Stomach (tissue), 8 donors: ENCODE measurements at regions not wholly inside any gene's neighbourhood (a gene's known extent, or its start where the extent isn't known, plus 50 kb on each side); places are given as distances from the start of the nearest gene placed in this dataset.

Source experiments
- DNase-seq, 2 donors: peaks; one replicate each; pipeline versions ENCODE4 v3.0.0 to v3.0.0-alpha.2; 2013 to 2019
- H3K27ac ChIP-seq, 5 donors: fragments of 200-600 bp in 4 of 5; sonication (generic) in 4 of 5; one replicate each; pipeline ENCODE4 v1.5.1; 2013 to 2019; ENCODE audit warnings: mild to moderate bottlenecking in 1 of 5, moderate library complexity in 1 of 5
- H3K27me3 ChIP-seq, 3 donors: fragments of 200-600 bp; sonication (generic); one replicate each; pipeline ENCODE4 v1.5.1; 2017 to 2019; ENCODE audit warnings: mixed run types in 1 of 3
- H3K36me3 ChIP-seq, 4 donors: fragments of 200-600 bp; sonication (generic); 1 replicate in 3 of 4; 2 replicates in 1 of 4; pipeline ENCODE4 v1.5.1; 2016 to 2019
- H3K4me1 ChIP-seq, 4 donors: fragments of 200-600 bp; sonication (generic); one replicate each; pipeline ENCODE4 v1.5.1; 2016 to 2019
- H3K4me3 ChIP-seq, 4 donors: fragments of 200-600 bp; sonication (generic) in 3 of 4; one replicate each; pipeline ENCODE4 v1.5.1; 2016 to 2019; ENCODE audit warnings: mild to moderate bottlenecking in 1 of 4
- H3K9me3 ChIP-seq, 4 donors: fragments of 200-600 bp; sonication (generic); one replicate each; pipeline ENCODE4 v1.5.1; 2016 to 2019
- EP300 ChIP-seq: sonication (generic); formaldehyde crosslinking; IDR thresholded peaks from one replicate; pipeline ENCODE4 v1.6.1; 2017; ENCODE audit warnings: antibody characterized with exemption
- POLR2A ChIP-seq, 4 donors: fragments of 450-650 bp; IDR thresholded peaks; one replicate each; pipeline ENCODE4 v1.6.1; 2016; ENCODE audit warnings: antibody characterized with exemption in 4 of 4, control low read depth in 2 of 4, mild to moderate bottlenecking in 1 of 4, moderate library complexity in 1 of 4
- POLR2AphosphoS5 ChIP-seq, 3 donors: sonication (generic); formaldehyde crosslinking; IDR thresholded peaks; one replicate each; pipeline ENCODE4 v1.6.1; 2016; ENCODE audit warnings: antibody characterized with exemption in 3 of 3
- WGBS, 5 donors: extraction: QIAGEN DNeasy Blood & Tissue Kit in 3 of 5; methylation state at CpG; one replicate each; pipeline versions ENCODE4 v1.1.5 to v1.1.7; 2013 to 2018; 5-methylcytosine and 5-hydroxymethylcytosine counted together
- intact Hi-C: fragments of 100-400 bp; cut with DNase I; formaldehyde crosslinking; loops from one replicate; pipeline ENCODE4 v1.15.1; 2023; ENCODE audit warnings: low total_unique reads
- TF ChIP-seq, protein P1 (sequence below), 7 experiments: fragments of 450-650 bp in 4 of 7; fragments of 200-600 bp in 3 of 7; sonication (generic) in 3 of 7; IDR thresholded peaks; one replicate each; pipeline ENCODE4 v1.5.1; 2016 to 2019; ENCODE audit warnings: antibody characterized with exemption in 7 of 7, control low read depth in 2 of 7, mild to moderate bottlenecking in 1 of 7
- donor health status: healthy with polysubstance abuse.
- donor health status: Bipolar disorder and iron deficiency.
- donor health status: healthy.

DNA sequence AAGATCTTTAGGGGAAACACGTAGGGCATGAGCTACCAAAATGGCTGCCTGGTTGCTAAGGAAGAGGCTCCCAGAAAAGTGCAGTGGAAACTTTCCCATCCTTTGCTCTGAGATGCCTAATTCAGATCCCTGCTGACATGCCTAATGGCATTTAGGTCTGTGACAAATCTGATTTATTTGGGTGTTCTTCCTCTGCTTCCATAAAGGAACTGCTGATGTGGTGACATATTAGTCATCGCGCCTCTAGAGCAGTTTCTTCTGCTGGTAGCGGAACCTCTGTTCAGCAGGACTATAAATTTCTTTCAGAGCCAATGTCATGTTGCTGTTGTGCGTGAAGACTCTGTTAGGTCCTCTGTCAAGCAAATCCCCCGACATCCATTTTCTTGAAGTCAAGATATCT, 310.0 kb downstream of the PDHA2 start:
- Histone ChIP-seq H3K4me3 (no peak overlapping the region), H3K9me3 (no peaks in the 10 kb centered on the region), H3K36me3 (no peaks in the 10 kb centered on the region), H3K4me1 (no peaks in the 10 kb centered on the region), H3K27ac (no peak overlapping the region), H3K27me3 (no peaks in the 10 kb centered on the region)
- no peak for DNase-seq
- TF ChIP-seq EP300 (no peak), POLR2AphosphoS5 (IDR thresholded peaks at IDR 0.05) (no peak), POLR2A (IDR thresholded peaks at IDR 0.05) (no peak)
- TF ChIP-seq, protein P1, sequence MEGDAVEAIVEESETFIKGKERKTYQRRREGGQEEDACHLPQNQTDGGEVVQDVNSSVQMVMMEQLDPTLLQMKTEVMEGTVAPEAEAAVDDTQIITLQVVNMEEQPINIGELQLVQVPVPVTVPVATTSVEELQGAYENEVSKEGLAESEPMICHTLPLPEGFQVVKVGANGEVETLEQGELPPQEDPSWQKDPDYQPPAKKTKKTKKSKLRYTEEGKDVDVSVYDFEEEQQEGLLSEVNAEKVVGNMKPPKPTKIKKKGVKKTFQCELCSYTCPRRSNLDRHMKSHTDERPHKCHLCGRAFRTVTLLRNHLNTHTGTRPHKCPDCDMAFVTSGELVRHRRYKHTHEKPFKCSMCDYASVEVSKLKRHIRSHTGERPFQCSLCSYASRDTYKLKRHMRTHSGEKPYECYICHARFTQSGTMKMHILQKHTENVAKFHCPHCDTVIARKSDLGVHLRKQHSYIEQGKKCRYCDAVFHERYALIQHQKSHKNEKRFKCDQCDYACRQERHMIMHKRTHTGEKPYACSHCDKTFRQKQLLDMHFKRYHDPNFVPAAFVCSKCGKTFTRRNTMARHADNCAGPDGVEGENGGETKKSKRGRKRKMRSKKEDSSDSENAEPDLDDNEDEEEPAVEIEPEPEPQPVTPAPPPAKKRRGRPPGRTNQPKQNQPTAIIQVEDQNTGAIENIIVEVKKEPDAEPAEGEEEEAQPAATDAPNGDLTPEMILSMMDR (IDR thresholded peaks at IDR 0.05), result no peak
- WGBS, 5 donors, result 83 to 93% (median 87%) methylated on average over 6 of the region's 6 CpGs
- intact Hi-C loops, result no loop called here

DNA sequence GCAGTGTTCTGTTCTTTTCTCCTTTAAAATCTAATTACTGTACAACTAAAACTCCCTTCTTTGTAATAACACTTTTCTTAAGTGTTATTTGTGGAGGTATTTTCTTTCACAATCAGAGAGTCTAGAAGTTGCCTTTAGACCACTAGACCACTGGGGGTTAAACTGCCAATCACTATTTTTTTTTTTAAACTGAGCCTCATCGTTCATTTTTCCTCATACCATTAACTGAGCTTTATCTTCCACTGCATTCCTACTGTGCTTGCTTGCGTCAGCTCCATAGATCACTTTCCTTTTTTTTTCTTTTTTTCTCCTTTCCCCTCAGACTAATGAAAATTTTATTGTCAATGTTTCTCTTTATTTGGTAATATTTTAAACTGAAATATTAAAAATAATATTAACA, 310.6 kb downstream of the PDHA2 start:
- TF ChIP-seq POLR2A (IDR thresholded peaks at IDR 0.05), result no peak
- no peak for TF ChIP-seq POLR2AphosphoS5 (IDR thresholded peaks at IDR 0.05)
- TF ChIP-seq EP300, result no peak
- TF ChIP-seq, protein P1 (IDR thresholded peaks at IDR 0.05), result no peak

DNA sequence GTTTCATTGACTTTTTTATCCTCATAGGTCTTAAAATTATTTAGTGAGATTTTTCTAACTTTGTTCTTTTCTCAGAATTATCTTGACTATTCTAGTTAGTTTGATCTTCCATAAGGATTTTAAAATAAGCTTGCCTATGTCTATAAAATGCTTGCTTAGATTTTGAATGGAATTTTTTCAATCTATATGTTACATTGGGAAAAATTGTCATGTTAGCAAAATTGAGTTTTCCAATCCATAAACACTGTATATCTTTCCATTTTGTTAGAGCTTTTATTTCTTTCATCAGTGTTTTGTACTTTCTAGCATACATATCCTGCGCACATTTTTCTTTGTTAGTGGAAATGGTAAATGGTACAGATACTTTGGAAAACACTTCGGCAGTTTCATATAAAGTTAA, 312.9 kb downstream of the PDHA2 start:
- Histone ChIP-seq H3K36me3 (no peaks in the 10 kb centered on the region), H3K27me3 (no peaks in the 10 kb centered on the region), H3K27ac (no peak overlapping the region), H3K4me1 (no peaks in the 10 kb centered on the region), H3K9me3 (no peaks in the 10 kb centered on the region), H3K4me3 (no peak overlapping the region)
- intact Hi-C loops, result no loop called here
- WGBS, 5 donors, result 94 to 98% (median 98%) methylated on average over 2 of the region's 2 CpGs
- TF ChIP-seq POLR2A (IDR thresholded peaks at IDR 0.05) (no peak), POLR2AphosphoS5 (IDR thresholded peaks at IDR 0.05) (no peak)
- DNase-seq, result no peak

More for the DNA sequence above, 310.6 kb downstream of the PDHA2 start:
- 36 to 43% (median 42%) methylated on average over 2 of the region's 2 CpGs for WGBS, 5 donors
- no peaks in the 10 kb centered on the region for H3K4me1 ChIP-seq
- no peaks in the 10 kb centered on the region for H3K36me3 ChIP-seq
- no peak overlapping the region for H3K27ac ChIP-seq
- no peaks in the 10 kb centered on the region for H3K27me3 ChIP-seq
- intact Hi-C loops, result no loop called here
- no peak for DNase-seq
- H3K4me3 ChIP-seq, result no peak overlapping the region
- no peaks in the 10 kb centered on the region for H3K9me3 ChIP-seq

DNA sequence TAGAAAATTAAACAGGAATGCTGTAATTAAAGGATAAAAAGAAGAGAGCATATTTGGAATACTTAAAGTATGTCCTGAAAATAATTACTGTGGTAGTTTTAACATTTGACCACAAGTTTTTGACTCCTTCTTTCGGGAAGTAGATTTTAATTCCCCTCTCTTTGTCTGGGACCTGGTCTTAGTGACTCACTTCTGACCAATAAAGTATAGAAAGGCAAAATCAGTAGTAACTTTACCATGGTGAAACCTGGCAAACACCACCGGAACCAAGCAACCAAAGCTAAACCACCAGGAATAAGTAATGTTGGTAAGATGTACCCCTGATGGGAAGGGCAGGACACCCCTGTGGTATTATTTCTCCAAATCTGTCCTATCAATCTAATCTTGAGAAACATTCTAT, 314.8 kb downstream of the PDHA2 start:
- Histone ChIP-seq H3K27ac (no peak overlapping the region), H3K36me3 (no peaks in the 10 kb centered on the region), H3K27me3 (no peaks in the 10 kb centered on the region), H3K9me3 (no peaks in the 10 kb centered on the region), H3K4me1 (no peaks in the 10 kb centered on the region), H3K4me3 (no peak overlapping the region)
- TF ChIP-seq, protein P1 (IDR thresholded peaks at IDR 0.05), result no peak
- TF ChIP-seq POLR2A (IDR thresholded peaks at IDR 0.05) (no peak), POLR2AphosphoS5 (IDR thresholded peaks at IDR 0.05) (no peak), EP300 (no peak)
- no peak for DNase-seq
- WGBS, 5 donors, result 84 to 95% (median 93%) methylated on average over 2 of the region's 2 CpGs
- intact Hi-C loops, result no loop called here

DNA sequence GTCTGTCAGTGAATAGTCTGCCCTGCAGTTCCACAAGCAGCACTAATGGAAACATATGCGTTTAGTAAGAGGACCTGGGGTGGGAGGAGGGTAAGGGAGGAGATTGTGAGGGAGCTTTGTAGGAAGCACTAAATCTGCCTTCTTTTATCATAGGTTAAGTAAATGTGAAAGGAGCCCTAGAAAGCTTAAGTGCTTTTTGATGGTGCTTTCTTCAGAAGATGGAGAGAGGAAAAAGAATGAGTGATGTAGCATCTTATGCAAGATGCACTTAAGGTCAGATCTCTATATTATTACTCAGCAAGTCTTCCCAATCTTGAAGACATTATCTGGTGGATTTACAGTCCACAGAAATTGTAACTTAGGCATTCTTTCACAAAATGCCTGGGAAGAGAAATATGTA, 322.7 kb downstream of the PDHA2 start:
- intact Hi-C loops, result no loop called here
- no peaks in the 10 kb centered on the region for H3K36me3 ChIP-seq
- no peak for DNase-seq
- H3K4me3 ChIP-seq, result no peak overlapping the region
- H3K4me1 ChIP-seq, result no peaks in the 10 kb centered on the region
- WGBS, 5 donors, result 42 to 67% (median 51%) methylated on average over 1 of the region's 1 CpG
- no peak for TF ChIP-seq POLR2AphosphoS5 (IDR thresholded peaks at IDR 0.05)
- TF ChIP-seq EP300, result no peak
- TF ChIP-seq POLR2A (IDR thresholded peaks at IDR 0.05), result no peak
- TF ChIP-seq, protein P1 (IDR thresholded peaks at IDR 0.05), result no peak
- H3K27me3 ChIP-seq, result no peaks in the 10 kb centered on the region
- no peak overlapping the region for H3K27ac ChIP-seq
- H3K9me3 ChIP-seq, result no peaks in the 10 kb centered on the region
